ENCODE measurements at regions not wholly inside any gene's neighbourhood (a gene's known extent, or its start where the extent isn't known, plus 50 kb on each side); places are given as distances from the start of the nearest gene placed in this dataset.

DNA sequence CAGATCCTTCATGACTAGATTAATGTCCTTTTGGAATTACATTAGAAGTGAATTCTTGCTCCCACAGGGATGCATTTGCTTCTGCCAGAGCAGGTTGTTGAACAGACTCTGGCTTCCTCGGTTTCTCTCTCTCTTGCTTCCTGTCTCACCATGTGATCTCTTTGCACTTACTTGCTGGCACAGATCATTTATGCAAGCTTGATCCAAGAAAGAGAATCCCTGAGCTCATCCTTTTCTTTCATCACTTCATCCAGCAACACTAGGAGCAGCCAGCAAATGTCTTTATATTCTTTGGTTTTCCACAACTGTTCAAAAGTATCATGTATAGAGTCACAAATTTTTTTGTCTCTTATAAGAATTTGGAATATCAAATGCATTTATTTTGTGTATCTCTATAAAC, 313.5 kb downstream of the ZNF326 start:
- Histone ChIP-seq H3K9ac (ENCODE audit: low read length) (no peak overlapping the region), H3K4me2 (ENCODE audit: low read length) (no peak overlapping the region), H3K27me3 (ENCODE audit: insufficient read depth, low read length) (peaks cover 18% of the 10 kb centered on the region), H3K9me3 (ENCODE audit: control insufficient read depth in 1 of 2, insufficient read depth in 1 of 2, low read depth in 1 of 2, low read length in 2 of 2) (no peaks in the 10 kb centered on the region), H3K27ac (ENCODE audit: low read depth, low read length) (no peak overlapping the region), H3K4me1 (ENCODE audit: control insufficient read depth in 1 of 2, insufficient read depth in 2 of 2, low read length in 2 of 2) (no peaks in the 10 kb centered on the region), H3K9me2 (ENCODE audit: insufficient read depth) (no peaks in the 10 kb centered on the region), H3K79me2 (ENCODE audit: insufficient read depth, low read length) (no peaks in the 10 kb centered on the region), H3K4me3 (replicated peaks in 1 of 2; ENCODE audit: low read depth in 1 of 2, low read length in 2 of 2) (no peak overlapping the region), H4K20me1 (ENCODE audit: insufficient read depth) (no peaks in the 10 kb centered on the region), H3K36me3 (ENCODE audit: control insufficient read depth in 1 of 2, insufficient read depth in 2 of 2, low read length in 2 of 2) (no peaks in the 10 kb centered on the region), H2AFZ (ENCODE audit: low read depth, low read length, poor library complexity, severe bottlenecking) (no peak overlapping the region)
- intact Hi-C loops (cut with micrococcal nuclease), result no loop called here
- BruUV-seq (replicated peaks), result no TSS peak
- ATAC-seq, result no peak
- POLR2A ChIA-PET, result no interaction called here
- CTCF ChIA-PET, result no interaction called here
- RAD21 ChIA-PET (ENCODE audit: low non-redundant PET in 1 of 2, low total read pairs in 2 of 2, uncharacterized antibody in 2 of 2, unreplicated experiment in 2 of 2), result no interaction called here
- no peak for TF ChIP-seq SRF (IDR thresholded peaks at IDR 0.05; ENCODE audit: low read depth)
- TF ChIP-seq CEBPB (IDR thresholded peaks at IDR 0.05; ENCODE audit: low read depth), result no peak
- no peak for TF ChIP-seq POLR2A (IDR thresholded peaks at IDR 0.05; ENCODE audit: borderline replicate concordance, extremely low read depth, insufficient read depth, insufficient read length)
- TF ChIP-seq ZNF274 (IDR thresholded peaks at IDR 0.05; ENCODE audit: low read depth, low read length), result no peak
- TF ChIP-seq, protein P1, sequence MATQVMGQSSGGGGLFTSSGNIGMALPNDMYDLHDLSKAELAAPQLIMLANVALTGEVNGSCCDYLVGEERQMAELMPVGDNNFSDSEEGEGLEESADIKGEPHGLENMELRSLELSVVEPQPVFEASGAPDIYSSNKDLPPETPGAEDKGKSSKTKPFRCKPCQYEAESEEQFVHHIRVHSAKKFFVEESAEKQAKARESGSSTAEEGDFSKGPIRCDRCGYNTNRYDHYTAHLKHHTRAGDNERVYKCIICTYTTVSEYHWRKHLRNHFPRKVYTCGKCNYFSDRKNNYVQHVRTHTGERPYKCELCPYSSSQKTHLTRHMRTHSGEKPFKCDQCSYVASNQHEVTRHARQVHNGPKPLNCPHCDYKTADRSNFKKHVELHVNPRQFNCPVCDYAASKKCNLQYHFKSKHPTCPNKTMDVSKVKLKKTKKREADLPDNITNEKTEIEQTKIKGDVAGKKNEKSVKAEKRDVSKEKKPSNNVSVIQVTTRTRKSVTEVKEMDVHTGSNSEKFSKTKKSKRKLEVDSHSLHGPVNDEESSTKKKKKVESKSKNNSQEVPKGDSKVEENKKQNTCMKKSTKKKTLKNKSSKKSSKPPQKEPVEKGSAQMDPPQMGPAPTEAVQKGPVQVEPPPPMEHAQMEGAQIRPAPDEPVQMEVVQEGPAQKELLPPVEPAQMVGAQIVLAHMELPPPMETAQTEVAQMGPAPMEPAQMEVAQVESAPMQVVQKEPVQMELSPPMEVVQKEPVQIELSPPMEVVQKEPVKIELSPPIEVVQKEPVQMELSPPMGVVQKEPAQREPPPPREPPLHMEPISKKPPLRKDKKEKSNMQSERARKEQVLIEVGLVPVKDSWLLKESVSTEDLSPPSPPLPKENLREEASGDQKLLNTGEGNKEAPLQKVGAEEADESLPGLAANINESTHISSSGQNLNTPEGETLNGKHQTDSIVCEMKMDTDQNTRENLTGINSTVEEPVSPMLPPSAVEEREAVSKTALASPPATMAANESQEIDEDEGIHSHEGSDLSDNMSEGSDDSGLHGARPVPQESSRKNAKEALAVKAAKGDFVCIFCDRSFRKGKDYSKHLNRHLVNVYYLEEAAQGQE (IDR thresholded peaks at IDR 0.05; ENCODE audit: low read depth), result no peak
- no peak for TF ChIP-seq JUND (IDR thresholded peaks at IDR 0.05)
- no peak for TF ChIP-seq POLR2AphosphoS5 (IDR thresholded peaks at IDR 0.05; ENCODE audit: low read depth, low read length)
- no peak for TF ChIP-seq EGR1 (IDR thresholded peaks at IDR 0.05; ENCODE audit: low read depth)
- no peak for TF ChIP-seq CTCF (IDR thresholded peaks at IDR 0.05 in 2 of 3, conservative IDR thresholded peaks at IDR 0.05 in 1 of 3; ENCODE audit: borderline replicate concordance in 1 of 3, insufficient read depth in 1 of 3, low read depth in 2 of 3, low read length in 2 of 3)
- no peak for TF ChIP-seq RAD21 (IDR thresholded peaks at IDR 0.05; ENCODE audit: low read depth)
- TF ChIP-seq TCF7L2 (IDR thresholded peaks at IDR 0.05; ENCODE audit: borderline replicate concordance, extremely low read depth, insufficient read depth, insufficient read length), result no peak
- no peak for TF ChIP-seq CBX3 (IDR thresholded peaks at IDR 0.05; ENCODE audit: low read depth)
- TF ChIP-seq, protein P2, sequence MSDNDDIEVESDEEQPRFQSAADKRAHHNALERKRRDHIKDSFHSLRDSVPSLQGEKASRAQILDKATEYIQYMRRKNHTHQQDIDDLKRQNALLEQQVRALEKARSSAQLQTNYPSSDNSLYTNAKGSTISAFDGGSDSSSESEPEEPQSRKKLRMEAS (IDR thresholded peaks at IDR 0.05), result no peak
- no peak for TF ChIP-seq ZBTB33 (IDR thresholded peaks at IDR 0.05; ENCODE audit: extremely low read depth, insufficient replicate concordance, low read length)
- TF ChIP-seq ZFX (IDR thresholded peaks at IDR 0.05), result no peak
- no peak for TF ChIP-seq FOSL1 (IDR thresholded peaks at IDR 0.05; ENCODE audit: low read depth)
- TF ChIP-seq YY1 (IDR thresholded peaks at IDR 0.05; ENCODE audit: extremely low read depth, insufficient replicate concordance, low read depth, low read length), result no peak
- no peak for DNase-seq (ENCODE audit: low read depth, low spot score)
